ENCODE measurements at regions not wholly inside any gene's neighbourhood (a gene's known extent, or its start where the extent isn't known, plus 50 kb on each side); places are given as distances from the start of the nearest gene placed in this dataset.
"Not testable (repeated sequence)": the region's sequence is repeated elsewhere in the genome, so short reads cannot be mapped to it uniquely, and the experiment has no call there.

DNA sequence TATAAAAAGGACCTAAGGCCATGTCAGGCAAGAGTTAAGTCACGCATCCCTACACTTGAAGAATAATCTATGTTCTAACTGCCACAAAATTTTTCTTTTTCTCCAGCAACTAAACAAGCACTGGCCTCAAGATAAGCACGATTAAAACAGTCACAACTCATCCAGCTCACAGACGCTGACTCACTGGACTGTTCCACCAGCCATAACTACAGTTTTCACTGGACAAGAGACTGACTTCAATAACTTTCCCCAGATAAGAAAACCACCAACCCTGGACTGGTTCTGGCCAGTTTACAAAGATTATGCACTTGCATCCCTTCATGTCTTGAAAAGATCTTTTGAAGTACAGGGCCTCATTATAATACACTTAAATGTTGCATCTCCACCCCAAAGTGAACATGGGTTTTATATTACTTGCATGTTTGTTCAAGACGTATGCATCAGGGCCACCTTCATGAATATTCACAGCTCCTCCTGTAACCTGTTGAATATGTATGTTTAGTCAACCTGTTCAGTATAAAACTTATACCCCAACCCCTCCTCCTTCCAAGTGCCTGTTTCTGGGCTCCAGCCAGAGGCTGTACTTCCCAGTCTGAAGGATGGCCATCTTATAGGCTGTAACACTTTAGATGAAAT lies 129.3 kb upstream of the EPB41L4A start:
- no peaks in the 10 kb centered on the region for H3K4me1 Mint-ChIP-seq
- H3K36me3 Mint-ChIP-seq = no peaks in the 10 kb centered on the region
- no peak for DNase-seq
- H3K4me3 Mint-ChIP-seq = no peak overlapping the region
- no peaks in the 10 kb centered on the region for H3K9me3 Mint-ChIP-seq
- peaks cover 0 to 11% (median 2%) of the 10 kb centered on the region in 3 donors for H3K27me3 Mint-ChIP-seq (ENCODE audit: low read depth in 3 of 3)
- no peak overlapping the region for H3K27ac Mint-ChIP-seq

DNA sequence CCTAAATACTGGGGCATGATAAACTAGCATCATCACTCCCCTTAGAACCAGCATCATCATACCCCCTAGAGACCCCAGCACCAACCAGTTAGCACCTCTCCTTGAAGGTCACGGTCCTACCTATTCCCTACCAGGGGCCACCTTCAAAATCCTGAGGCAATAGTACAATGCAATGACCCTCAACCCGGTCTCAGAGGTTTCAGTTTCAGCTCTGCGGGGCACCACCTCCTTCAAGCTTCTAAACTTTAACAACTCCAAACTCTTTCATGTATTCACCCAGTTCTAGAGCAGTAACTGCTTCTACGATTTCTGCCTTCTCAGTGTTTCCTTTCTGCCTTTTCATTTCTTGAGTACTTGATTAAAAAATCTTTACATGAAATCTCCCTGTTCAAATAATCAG lies 130.1 kb upstream of the EPB41L4A start:
- Mint-ChIP-seq H3K4me1 (no peaks in the 10 kb centered on the region), H3K4me3 (no peak overlapping the region), H3K27ac (no peak overlapping the region), H3K36me3 (no peaks in the 10 kb centered on the region), H3K9me3 (no peaks in the 10 kb centered on the region), H3K27me3 (ENCODE audit: low read depth in 3 of 3) (peaks cover 0 to 11% (median 2%) of the 10 kb centered on the region in 3 donors)
- DNase-seq = no peak

DNA sequence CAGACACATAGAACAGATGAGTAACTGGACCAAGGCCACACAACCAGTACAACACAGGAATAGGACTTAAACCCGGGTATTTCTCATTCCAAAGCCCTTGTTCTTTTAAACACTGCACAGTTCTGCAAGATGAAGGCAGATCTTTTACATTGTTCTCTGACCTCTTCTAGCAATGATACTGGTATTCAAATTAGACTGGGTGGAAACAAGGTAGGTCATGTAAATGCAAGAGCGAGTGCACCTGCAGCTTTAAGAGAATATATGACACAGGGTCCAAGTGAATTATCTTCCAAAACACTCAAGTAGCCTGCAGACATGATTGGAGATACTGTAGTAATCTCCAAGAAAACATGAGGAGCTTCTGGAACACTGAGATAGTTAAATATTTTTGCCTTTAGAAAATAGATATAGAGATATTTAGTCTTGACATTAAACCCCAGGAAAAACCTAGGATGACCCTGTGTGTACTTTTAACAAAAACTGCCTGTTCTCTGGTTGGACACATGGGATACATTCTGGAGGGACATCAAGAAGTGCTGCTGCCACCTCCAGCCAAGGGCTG lies 130.6 kb upstream of the EPB41L4A start:
- Mint-ChIP-seq H3K27ac (no peak overlapping the region), H3K27me3 (ENCODE audit: low read depth in 3 of 3) (peaks cover 0 to 10% (median 2%) of the 10 kb centered on the region in 3 donors), H3K4me3 (no peak overlapping the region), H3K36me3 (no peaks in the 10 kb centered on the region), H3K9me3 (no peaks in the 10 kb centered on the region), H3K4me1 (no peaks in the 10 kb centered on the region)
- DNase-seq = no peak

DNA sequence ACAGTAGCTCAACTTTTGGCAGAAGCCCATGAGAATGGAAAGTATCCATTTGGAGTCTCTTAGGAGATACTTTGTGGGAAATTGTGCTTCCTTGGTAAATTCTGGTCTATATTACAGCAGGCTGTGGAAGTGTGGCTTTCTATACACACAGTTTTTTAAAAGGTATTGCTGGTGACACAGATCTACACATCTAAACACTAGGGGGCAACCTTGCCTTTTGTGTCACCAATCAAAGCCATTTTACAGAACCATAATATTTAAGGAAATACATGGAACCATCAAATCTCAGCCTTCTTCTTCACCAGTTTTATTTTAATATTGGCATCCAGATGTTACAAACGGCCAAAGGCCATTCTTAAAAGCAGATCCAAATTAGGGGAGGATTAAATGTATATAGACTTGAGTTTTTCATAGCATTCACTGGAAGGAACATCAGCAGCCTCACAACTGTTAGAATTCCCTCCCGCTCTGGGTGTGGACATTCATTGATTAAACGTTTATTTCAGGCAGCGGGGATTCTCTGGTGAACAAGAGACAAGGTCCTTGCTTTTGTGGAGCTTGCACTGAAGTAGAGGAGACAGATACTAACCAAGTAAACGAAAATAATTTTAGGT lies 132.4 kb upstream of the EPB41L4A start:
- H3K4me3 Mint-ChIP-seq = no peak overlapping the region
- no peaks in the 10 kb centered on the region for H3K4me1 Mint-ChIP-seq
- no peaks in the 10 kb centered on the region for H3K36me3 Mint-ChIP-seq
- no peak overlapping the region for H3K27ac Mint-ChIP-seq
- H3K27me3 Mint-ChIP-seq (ENCODE audit: low read depth in 3 of 3) = peaks cover 0 to 3% (median 2%) of the 10 kb centered on the region in 3 donors
- H3K9me3 Mint-ChIP-seq = no peaks in the 10 kb centered on the region
- DNase-seq = peak; percentile 42 to 63 (median 61)

DNA sequence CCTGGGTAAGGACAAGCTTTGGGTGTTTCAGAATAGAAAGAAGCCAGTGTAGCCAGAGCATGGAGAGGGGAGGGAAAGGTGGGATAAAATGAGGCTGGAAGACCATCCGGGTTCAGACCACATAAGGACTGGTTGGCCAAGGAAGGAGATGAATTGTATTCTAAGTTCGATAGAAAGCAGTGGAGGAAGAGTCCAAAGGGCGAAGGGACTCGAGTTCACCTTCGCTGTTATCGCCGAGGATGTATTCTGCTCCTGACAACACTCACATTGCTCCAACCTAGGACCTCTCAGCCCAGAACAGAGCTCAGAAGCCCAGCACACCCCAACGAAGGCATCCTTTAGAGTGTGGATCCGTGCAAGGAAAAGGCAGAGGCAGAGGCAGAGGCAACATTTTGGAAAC lies 133.1 kb upstream of the EPB41L4A start:
- H3K4me3 Mint-ChIP-seq = no peak overlapping the region
- H3K9me3 Mint-ChIP-seq = no peaks in the 10 kb centered on the region

DNA sequence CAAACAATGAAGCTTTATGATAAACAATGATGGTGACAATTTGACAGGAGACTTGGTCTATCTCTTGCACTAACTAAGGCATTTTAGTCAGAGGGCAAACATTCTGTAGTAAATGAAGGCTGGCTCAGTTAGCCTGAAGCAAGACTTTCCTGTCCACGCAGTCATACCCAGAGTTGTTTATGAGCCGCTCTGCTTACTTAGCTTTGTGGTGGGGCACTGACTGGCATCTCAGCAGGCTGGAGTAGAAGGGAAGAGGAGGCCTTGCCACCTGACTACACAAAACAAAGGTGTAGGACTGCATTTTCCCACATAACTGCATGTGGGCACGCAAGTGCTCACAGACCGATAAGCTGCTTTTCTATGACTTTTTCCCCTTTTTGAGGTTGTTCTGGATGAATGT lies 133.7 kb upstream of the EPB41L4A start:
- Mint-ChIP-seq H3K4me1 (no peaks in the 10 kb centered on the region), H3K27ac (no peak overlapping the region), H3K36me3 (no peaks in the 10 kb centered on the region), H3K4me3 (no peak overlapping the region), H3K27me3 (ENCODE audit: low read depth in 3 of 3) (peaks cover 0 to 3% (median 2%) of the 10 kb centered on the region in 3 donors), H3K9me3 (no peaks in the 10 kb centered on the region)
- DNase-seq = no peak

More for the DNA sequence above, 133.1 kb upstream of the EPB41L4A start:
- DNase-seq = no peak
- H3K36me3 Mint-ChIP-seq = no peaks in the 10 kb centered on the region
- no peak overlapping the region for H3K27ac Mint-ChIP-seq
- H3K4me1 Mint-ChIP-seq = no peaks in the 10 kb centered on the region
- peaks cover 0 to 3% (median 2%) of the 10 kb centered on the region in 3 donors for H3K27me3 Mint-ChIP-seq (ENCODE audit: low read depth in 3 of 3)

DNA sequence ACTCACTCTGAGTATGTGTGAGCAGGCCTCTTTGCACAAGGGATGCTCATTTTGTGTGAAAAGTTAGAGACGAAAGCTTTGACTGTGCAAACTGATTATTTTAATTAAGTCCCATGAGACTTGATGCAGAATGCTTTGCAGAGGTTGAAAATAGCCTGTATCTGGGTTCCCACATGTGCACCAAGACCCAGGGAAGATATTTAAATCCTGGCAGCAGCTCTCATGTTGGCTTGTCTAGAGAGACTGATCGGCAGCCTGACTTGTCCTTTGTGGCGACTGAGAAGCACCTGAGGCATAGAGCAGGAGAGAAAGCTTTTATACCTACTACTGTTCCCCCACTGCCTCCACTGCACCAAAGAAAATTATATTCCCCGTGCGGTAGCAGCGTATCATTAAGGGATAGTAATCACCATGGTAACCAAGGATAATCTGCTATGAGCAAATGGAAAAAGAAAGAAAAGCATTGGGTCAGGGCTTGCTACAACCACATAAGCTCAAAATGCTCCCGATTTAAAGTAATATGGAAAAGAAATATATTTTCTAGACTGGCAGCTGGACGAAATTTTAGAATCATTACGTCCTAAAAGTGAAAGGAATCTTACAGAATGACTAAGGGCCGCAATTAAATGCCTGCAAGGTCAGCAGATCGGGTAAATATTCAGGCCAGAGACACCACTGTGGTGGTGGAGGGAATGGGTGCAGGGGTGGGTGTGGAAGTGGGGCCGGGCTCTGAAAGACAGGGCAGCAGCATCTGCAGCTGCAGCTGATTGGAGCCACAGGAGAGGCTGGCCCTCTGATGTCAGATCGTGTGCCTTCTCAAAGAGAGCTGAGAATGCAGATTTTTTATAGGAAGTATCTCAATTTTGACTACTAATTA lies 135.3 kb upstream of the EPB41L4A start:
- Mint-ChIP-seq H3K36me3 (no peaks in the 10 kb centered on the region), H3K4me1 (no peaks in the 10 kb centered on the region), H3K9me3 (no peaks in the 10 kb centered on the region), H3K27me3 (ENCODE audit: low read depth in 3 of 3) (peaks cover 0 to 3% (median 0%) of the 10 kb centered on the region in 3 donors), H3K4me3 (no peak overlapping the region), H3K27ac (no peak overlapping the region)
- DNase-seq = no peak

DNA sequence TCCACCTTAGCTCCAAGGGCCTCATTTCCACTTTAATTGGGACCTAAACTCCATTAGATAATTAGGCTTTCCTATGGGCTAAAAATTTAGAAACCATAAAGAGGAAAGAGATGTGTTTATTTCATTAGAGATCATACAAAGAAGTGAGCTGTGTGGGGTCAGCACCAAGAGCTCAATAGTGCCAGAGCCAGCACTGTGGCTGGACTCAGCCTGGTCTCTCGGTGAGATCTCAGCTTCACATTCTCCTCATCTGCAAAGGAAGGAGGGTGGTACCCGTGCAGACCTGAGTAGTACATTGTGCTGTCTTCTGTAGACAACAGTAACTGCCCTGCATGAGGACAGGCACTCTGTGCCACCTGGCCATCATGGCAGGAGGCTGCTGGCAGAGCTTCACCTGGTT lies 136.1 kb upstream of the EPB41L4A start:
- Mint-ChIP-seq H3K9me3 (no peaks in the 10 kb centered on the region), H3K36me3 (no peaks in the 10 kb centered on the region), H3K27ac (no peak overlapping the region), H3K27me3 (ENCODE audit: low read depth in 3 of 3) (no peaks in the 10 kb centered on the region), H3K4me3 (no peak overlapping the region), H3K4me1 (peaks cover 0 to 1% of the 10 kb centered on the region in 2 donors)
- no peak for DNase-seq

DNA sequence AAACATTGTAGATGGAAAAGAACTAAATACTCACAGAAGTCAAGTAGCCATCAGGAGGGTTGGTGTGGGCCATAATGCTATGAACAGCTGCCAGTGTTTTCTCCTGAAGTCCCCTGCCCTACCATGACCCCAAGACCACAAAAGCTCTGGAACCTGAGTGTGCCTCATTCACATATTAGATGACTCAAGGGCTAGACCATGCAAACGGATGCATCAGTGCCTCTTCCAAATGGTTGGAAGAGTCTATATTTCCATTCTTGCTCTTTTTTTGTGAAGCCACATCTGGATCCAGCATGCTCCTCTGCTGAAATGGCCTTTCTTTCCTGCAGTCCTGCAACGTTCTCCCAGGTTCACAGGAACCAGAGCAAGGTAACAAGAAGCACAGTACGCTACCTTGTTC lies 136.6 kb upstream of the EPB41L4A start:
- no peaks in the 10 kb centered on the region for H3K9me3 Mint-ChIP-seq
- H3K27ac Mint-ChIP-seq = no peak overlapping the region
- H3K4me1 Mint-ChIP-seq = peaks cover 0 to 1% of the 10 kb centered on the region in 2 donors
- no peak overlapping the region for H3K4me3 Mint-ChIP-seq
- no peaks in the 10 kb centered on the region for H3K27me3 Mint-ChIP-seq (ENCODE audit: low read depth in 3 of 3)
- no peak for DNase-seq
- H3K36me3 Mint-ChIP-seq = no peaks in the 10 kb centered on the region

DNA sequence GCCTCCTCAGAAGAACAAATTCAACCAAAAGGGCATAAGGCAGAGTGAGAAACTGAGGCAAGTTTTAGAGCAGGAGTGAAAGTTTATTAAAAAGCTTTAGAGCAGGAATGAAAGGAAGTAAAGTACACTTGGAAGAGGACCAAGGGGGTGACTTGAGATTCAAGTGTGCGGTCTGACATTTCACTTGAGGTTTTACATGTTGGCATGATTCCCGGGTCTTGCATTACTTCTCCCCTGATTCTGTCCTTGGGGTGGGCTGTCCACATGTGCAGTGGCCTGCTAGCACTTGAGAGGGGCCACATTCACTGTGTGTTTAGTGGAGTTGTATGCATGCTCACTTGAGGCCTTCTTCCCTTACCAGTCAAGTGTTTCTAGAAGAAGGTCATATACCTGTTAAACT lies 140.4 kb upstream of the EPB41L4A start:
- not testable (repeated sequence) for H3K27ac Mint-ChIP-seq; H3K36me3 Mint-ChIP-seq; H3K27me3 Mint-ChIP-seq (ENCODE audit: low read depth in 3 of 3)

DNA sequence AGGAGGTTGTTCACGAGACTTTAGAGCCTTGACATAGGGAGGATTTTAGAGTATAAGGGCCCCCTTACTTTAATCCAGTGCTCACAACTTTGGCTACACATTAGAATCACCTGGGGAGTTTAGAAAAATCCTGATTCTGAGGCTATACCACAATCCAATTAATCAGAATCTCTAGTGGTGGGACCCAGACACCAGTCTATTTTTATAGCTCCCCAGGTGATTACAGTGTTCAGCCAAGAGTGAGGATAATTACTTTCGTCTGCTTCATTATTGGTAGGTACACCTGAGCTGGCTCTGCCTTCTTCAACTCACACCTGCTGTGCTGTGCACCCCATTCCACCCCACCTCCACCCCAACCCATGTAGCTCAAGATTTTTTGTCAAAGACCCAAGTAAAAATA lies 141.3 kb upstream of the EPB41L4A start:
- H3K9me3 Mint-ChIP-seq = peaks cover 2 to 8% (median 4%) of the 10 kb centered on the region in 6 donors
- H3K27ac Mint-ChIP-seq = no peak overlapping the region
- no peak for DNase-seq
- H3K4me1 Mint-ChIP-seq = peaks cover 0 to 1% of the 10 kb centered on the region in 2 donors
- H3K27me3 Mint-ChIP-seq (ENCODE audit: low read depth in 3 of 3) = peaks cover 0 to 2% (median 0%) of the 10 kb centered on the region in 3 donors
- H3K36me3 Mint-ChIP-seq = peaks cover 0 to 5% (median 3%) of the 10 kb centered on the region in 3 donors
- no peak overlapping the region for H3K4me3 Mint-ChIP-seq

More for the DNA sequence above, 140.4 kb upstream of the EPB41L4A start:
- not testable (repeated sequence) for H3K4me1 Mint-ChIP-seq, H3K4me3 Mint-ChIP-seq, DNase-seq, H3K9me3 Mint-ChIP-seq

DNA sequence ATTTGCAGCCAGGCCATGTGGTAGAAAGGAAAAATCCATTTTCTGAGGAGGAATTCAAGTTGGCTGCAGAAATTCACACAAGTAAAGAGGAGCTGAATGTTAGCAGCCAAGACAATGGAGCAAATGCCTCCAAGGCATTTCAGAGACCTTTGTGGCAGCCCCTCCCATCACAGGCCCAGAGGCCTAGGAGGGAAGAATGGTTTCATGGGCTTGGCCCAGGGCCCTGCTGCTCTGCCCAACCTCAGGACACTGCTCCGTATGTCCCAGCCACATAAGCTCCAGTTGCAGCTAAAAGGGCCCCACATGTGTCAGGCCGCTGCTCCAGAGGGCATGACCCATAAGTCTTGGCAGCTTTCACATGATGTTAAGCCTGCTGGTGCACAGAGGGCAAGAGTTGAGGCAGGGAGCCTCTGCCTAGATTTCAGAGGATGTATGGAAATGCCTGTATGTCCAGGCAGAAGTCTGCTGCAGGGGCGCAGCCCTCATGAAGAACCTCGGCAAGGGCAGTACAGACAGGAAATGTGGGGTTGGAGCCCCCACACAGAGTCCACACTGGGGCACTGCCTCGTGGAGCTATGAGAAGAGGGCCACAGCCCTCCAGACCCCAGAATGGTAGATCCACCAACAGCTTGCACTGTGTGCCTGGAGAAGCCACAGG lies 144.2 kb upstream of the EPB41L4A start:
- no peak overlapping the region for H3K4me3 Mint-ChIP-seq
- H3K9me3 Mint-ChIP-seq = peaks cover 2 to 8% (median 4%) of the 10 kb centered on the region in 6 donors
- DNase-seq = no peak
- peaks cover 0 to 1% of the 10 kb centered on the region in 2 donors for H3K4me1 Mint-ChIP-seq
- H3K27me3 Mint-ChIP-seq (ENCODE audit: low read depth in 3 of 3) = peaks cover 0 to 2% (median 0%) of the 10 kb centered on the region in 3 donors
- H3K36me3 Mint-ChIP-seq = peaks cover 0 to 5% (median 3%) of the 10 kb centered on the region in 3 donors
- no peak overlapping the region for H3K27ac Mint-ChIP-seq

DNA sequence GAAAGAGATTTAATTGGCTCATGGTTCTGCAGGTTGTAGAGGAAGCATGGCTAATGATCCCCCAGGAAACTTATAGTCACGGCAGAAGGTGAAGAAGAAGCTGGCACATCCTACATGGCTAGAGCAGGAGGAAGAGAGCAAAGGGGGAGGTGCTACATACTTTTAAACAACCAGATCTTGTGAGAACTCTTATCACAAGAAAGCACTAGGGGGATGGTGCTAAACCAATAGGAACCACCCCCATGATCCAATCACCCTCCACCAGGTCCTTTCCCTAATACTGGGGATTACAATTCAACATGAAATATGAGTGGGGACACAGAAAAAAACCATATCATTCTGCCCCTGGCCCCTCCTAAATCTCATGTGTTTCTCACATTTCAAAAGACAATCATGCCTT lies 147.2 kb upstream of the EPB41L4A start:
- no peak overlapping the region for H3K4me3 Mint-ChIP-seq
- no peak for DNase-seq
- H3K27me3 Mint-ChIP-seq (ENCODE audit: low read depth in 3 of 3) = peaks cover 0 to 3% (median 0%) of the 10 kb centered on the region in 3 donors
- peaks cover 2 to 8% (median 4%) of the 10 kb centered on the region in 6 donors for H3K9me3 Mint-ChIP-seq
- H3K36me3 Mint-ChIP-seq = peaks cover 0 to 5% (median 3%) of the 10 kb centered on the region in 3 donors
- H3K4me1 Mint-ChIP-seq = no peaks in the 10 kb centered on the region
- H3K27ac Mint-ChIP-seq = no peak overlapping the region

Measured in immature natural killer cell (primary cell).